Nephron (organoid): ENCODE measurements at regions not wholly inside any gene's neighbourhood (a gene's known extent, or its start where the extent isn't known, plus 50 kb on each side); places are given as distances from the start of the nearest gene placed in this dataset.

ENCODE experiments used
- H3K27ac Mint-ChIP-seq, 3 experiments: 2 replicates each; pipeline ENCODE4 v1.8.0; 2020; ENCODE audit warnings: mixed read lengths in 3 of 3, mild to moderate bottlenecking in 2 of 3, moderate library complexity in 1 of 3
- H3K27me3 Mint-ChIP-seq: 2 replicates; pipeline ENCODE4 v1.8.0; 2021; ENCODE audit warnings: low read depth, mild to moderate bottlenecking, moderate library complexity, mixed read lengths
- H3K36me3 Mint-ChIP-seq: 2 replicates; pipeline ENCODE4 v1.8.0; 2020; ENCODE audit warnings: low read depth, mixed read lengths
- H3K4me1 Mint-ChIP-seq: 2 replicates; pipeline ENCODE4 v1.8.0; 2020; ENCODE audit warnings: mixed read lengths
- H3K4me3 Mint-ChIP-seq, 3 experiments: 2 replicates each; pipeline ENCODE4 v1.8.0; 2020; ENCODE audit warnings: mild to moderate bottlenecking in 3 of 3, mixed read lengths in 3 of 3, moderate library complexity in 2 of 3
- H3K9me3 Mint-ChIP-seq: 2 replicates; pipeline ENCODE4 v1.8.0; 2020; ENCODE audit warnings: mixed read lengths
- CTCF ChIP-seq, 3 experiments: fragments of 200-600 bp; sonication (generic); IDR thresholded peaks; one replicate each; pipeline ENCODE4 v1.5.0; 2021; ENCODE audit warnings: antibody characterized with exemption in 3 of 3; ENCODE audit not compliant: unreplicated experiment in 3 of 3

- Mint-ChIP-seq H3K4me1 (no peaks in the 10 kb centered on the region), H3K27ac (no peak overlapping the region), H3K9me3 (peaks cover 7% of the 10 kb centered on the region), H3K4me3 (no peak overlapping the region), H3K27me3 (no peaks in the 10 kb centered on the region), H3K36me3 (no peaks in the 10 kb centered on the region)
- no peak for TF ChIP-seq CTCF (IDR thresholded peaks at IDR 0.05; ENCODE audit: unreplicated experiment in 3 of 3)
Measured at GRCh38 chr16:76756423-76756822, 434.6 kb upstream of the MON1B start.

GRCh38 chr16:76756951-76757350 is 434.0 kb upstream of the MON1B start:
- Mint-ChIP-seq H3K27me3 (no peaks in the 10 kb centered on the region), H3K36me3 (no peaks in the 10 kb centered on the region), H3K4me3 (no peak overlapping the region), H3K9me3 (peaks cover 7% of the 10 kb centered on the region), H3K27ac (no peak overlapping the region), H3K4me1 (no peaks in the 10 kb centered on the region)
- TF ChIP-seq CTCF (IDR thresholded peaks at IDR 0.05; ENCODE audit: unreplicated experiment in 3 of 3), result no peak

- Mint-ChIP-seq H3K36me3 (peaks cover 3% of the 10 kb centered on the region), H3K9me3 (peaks cover 20% of the 10 kb centered on the region), H3K27me3 (peaks cover 7% of the 10 kb centered on the region), H3K4me3 (no peak overlapping the region), H3K4me1 (no peaks in the 10 kb centered on the region), H3K27ac (no peak overlapping the region)
- no peak for TF ChIP-seq CTCF (IDR thresholded peaks at IDR 0.05; ENCODE audit: unreplicated experiment in 3 of 3)
Measured at GRCh38 chr16:76766538-76766937, 424.5 kb upstream of the MON1B start.

- H3K4me1 Mint-ChIP-seq, result no peaks in the 10 kb centered on the region
- TF ChIP-seq CTCF (IDR thresholded peaks at IDR 0.05; ENCODE audit: unreplicated experiment in 3 of 3), result no peak
- H3K27ac Mint-ChIP-seq, result no peak overlapping the region
- H3K27me3 Mint-ChIP-seq, result peaks cover 7% of the 10 kb centered on the region
- H3K4me3 Mint-ChIP-seq, result no peak overlapping the region
- H3K9me3 Mint-ChIP-seq, result peaks cover 10% of the 10 kb centered on the region
- H3K36me3 Mint-ChIP-seq, result peaks cover 3% of the 10 kb centered on the region
Measured at GRCh38 chr16:76768316-76768715, 422.7 kb upstream of the MON1B start.

- Mint-ChIP-seq H3K36me3 (peaks cover 3% of the 10 kb centered on the region), H3K4me3 (no peak overlapping the region), H3K27ac (no peak overlapping the region), H3K9me3 (peaks cover 7% of the 10 kb centered on the region), H3K27me3 (peaks cover 7% of the 10 kb centered on the region), H3K4me1 (no peaks in the 10 kb centered on the region)
- TF ChIP-seq CTCF (IDR thresholded peaks at IDR 0.05; ENCODE audit: unreplicated experiment in 3 of 3), result no peak
Measured at GRCh38 chr16:76768948-76769347, 422.0 kb upstream of the MON1B start.

GRCh38 chr16:76771216-76771615 is 419.8 kb upstream of the MON1B start:
- no peaks in the 10 kb centered on the region for H3K4me1 Mint-ChIP-seq
- H3K27me3 Mint-ChIP-seq, result peaks cover 4% of the 10 kb centered on the region
- no peaks in the 10 kb centered on the region for H3K36me3 Mint-ChIP-seq
- H3K9me3 Mint-ChIP-seq, result no peaks in the 10 kb centered on the region
- no peak overlapping the region for H3K4me3 Mint-ChIP-seq
- H3K27ac Mint-ChIP-seq, result no peak overlapping the region
- no peak for TF ChIP-seq CTCF (IDR thresholded peaks at IDR 0.05; ENCODE audit: unreplicated experiment in 3 of 3)
